Fibroblast of skin of back (primary cell): ENCODE measurements at regions not wholly inside any gene's neighbourhood (a gene's known extent, or its start where the extent isn't known, plus 50 kb on each side); places are given as distances from the start of the nearest gene placed in this dataset.
"Not testable (repeated sequence)": the region's sequence is repeated elsewhere in the genome, so short reads cannot be mapped to it uniquely, and the experiment has no call there.

Source experiments
- DNase-seq: peaks from one replicate; pipeline ENCODE4 v3.0.0-alpha.2; 2013

- DNase-seq: no peak
These were observed 51.2 kb upstream of the SEC16B start for GRCh38 chr1:178020968-178021640.

- DNase-seq: no peak
These were observed 52.1 kb upstream of the SEC16B start for GRCh38 chr1:178021950-178022349.

GRCh38 chr1:178023181-178023618 lies 53.3 kb upstream of the SEC16B start:
- no peak for DNase-seq

GRCh38 chr1:178024504-178024903 lies 54.6 kb upstream of the SEC16B start:
- DNase-seq: no peak

- no peak for DNase-seq
These were observed 55.9 kb upstream of the SEC16B start for GRCh38 chr1:178025613-178026356.

- DNase-seq: no peak
These were observed 59.1 kb upstream of the SEC16B start for GRCh38 chr1:178028841-178029481.

GRCh38 chr1:178030467-178030866 lies 60.6 kb upstream of the SEC16B start:
- no peak for DNase-seq

- DNase-seq: peak; percentile 88
These were observed 62.0 kb upstream of the RASAL2 start for GRCh38 chr1:178031856-178032320.

- DNase-seq: no peak
These were observed 60.9 kb upstream of the RASAL2 start for GRCh38 chr1:178033019-178033418.

GRCh38 chr1:178034676-178035075 lies 59.2 kb upstream of the RASAL2 start:
- DNase-seq: no peak

- no peak for DNase-seq
These were observed 57.8 kb upstream of the RASAL2 start for GRCh38 chr1:178036090-178036489.

GRCh38 chr1:178037510-178038253 lies 56.2 kb upstream of the RASAL2 start:
- peak; percentile 78 for DNase-seq

GRCh38 chr1:178038372-178038771 lies 55.5 kb upstream of the RASAL2 start:
- no peak for DNase-seq

- no peak for DNase-seq
These were observed 54.0 kb upstream of the RASAL2 start for GRCh38 chr1:178039891-178040290.

- DNase-seq: not testable (repeated sequence)
These were observed 50.0 kb upstream of the RASAL2 start for GRCh38 chr1:178043940-178044339.
